H7 (cell line): ENCODE measurements at regions not wholly inside any gene's neighbourhood (a gene's known extent, or its start where the extent isn't known, plus 50 kb on each side); places are given as distances from the start of the nearest gene placed in this dataset.

Experiments
- DNase-seq: peaks from one replicate; pipeline ENCODE4 v3.0.0; 2012
- H3K27me3 ChIP-seq: 2 replicates; pipeline ENCODE4 v1.6.0; 2011; ENCODE audit warnings: mild to moderate bottlenecking, low read length; ENCODE audit not compliant: control insufficient read depth, insufficient read depth
- H3K36me3 ChIP-seq: replicated peaks from 2 replicates; pipeline ENCODE4 v1.5.1; 2011; ENCODE audit warnings: low read length; ENCODE audit not compliant: control insufficient read depth, insufficient read depth
- H3K4me3 ChIP-seq: 2 replicates; pipeline ENCODE4 v1.5.1; 2011; ENCODE audit warnings: low read depth, mild to moderate bottlenecking, control low read depth, low read length, moderate library complexity; ENCODE audit not compliant: insufficient read depth

DNA sequence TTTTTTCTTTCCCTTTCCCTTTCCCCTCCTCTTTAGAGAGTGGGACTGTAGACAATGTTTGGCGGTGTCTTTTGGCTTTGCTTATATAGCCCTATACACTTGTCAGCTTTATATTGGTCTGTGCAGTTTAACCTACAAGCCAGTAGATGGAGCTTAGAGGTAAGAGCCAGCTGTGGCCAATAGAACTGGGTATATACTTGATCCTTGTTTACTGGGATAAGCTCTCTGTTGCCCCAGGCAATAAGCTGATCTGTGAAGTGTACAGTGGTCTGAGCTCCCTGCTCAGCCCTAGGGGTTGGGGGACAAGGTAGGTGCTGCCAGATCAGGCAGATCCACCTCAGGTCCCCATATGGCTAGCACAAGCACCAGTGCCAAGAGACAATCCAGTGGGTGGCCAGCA, 434.1 kb downstream of the NOVA1 start:
- H3K4me3 ChIP-seq = no peak overlapping the region
- H3K36me3 ChIP-seq = no peaks in the 10 kb centered on the region
- no peaks in the 10 kb centered on the region for H3K27me3 ChIP-seq
- DNase-seq = peak; percentile 6

DNA sequence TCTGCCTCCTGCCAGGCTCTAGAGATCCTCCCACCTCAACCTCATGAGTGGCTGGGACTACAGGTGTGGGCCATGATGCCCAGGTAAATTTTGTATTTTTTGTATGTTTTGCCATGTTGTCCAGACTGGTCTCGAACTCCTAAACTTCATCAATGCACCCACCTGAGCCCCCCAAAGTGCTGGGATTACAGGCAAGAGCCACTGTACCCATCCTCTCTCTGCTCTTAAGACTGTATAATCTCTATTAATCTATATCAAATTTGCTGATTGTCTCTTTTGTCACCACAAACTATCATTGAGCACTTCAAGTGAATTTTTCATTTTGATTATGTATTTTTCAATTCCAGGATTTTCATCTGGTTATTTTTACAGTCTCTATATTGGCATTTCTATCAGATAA, 440.3 kb downstream of the NOVA1 start:
- Histone ChIP-seq H3K27me3 (no peaks in the 10 kb centered on the region), H3K4me3 (no peak overlapping the region), H3K36me3 (no peaks in the 10 kb centered on the region)
- no peak for DNase-seq

DNA sequence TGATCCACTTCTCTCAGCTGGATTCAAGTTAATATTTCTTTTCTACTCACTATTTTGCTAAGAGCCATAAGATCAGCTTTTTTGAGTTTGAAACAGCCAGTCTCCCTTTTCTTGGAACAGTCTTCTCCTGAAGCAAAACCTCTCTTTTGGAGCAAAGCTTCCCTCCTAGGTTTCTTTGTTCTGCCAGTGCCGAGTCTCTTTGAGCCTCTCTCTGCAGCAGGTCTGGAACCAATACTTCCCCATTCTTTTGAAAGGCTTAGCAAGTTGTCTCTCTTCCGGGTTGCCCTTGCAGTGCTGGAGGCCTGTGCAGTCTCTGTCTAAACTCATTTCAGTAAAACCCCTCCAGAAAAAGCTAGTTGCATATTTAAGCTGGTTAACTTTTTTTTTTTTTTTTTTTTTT, 454.8 kb downstream of the NOVA1 start:
- Histone ChIP-seq H3K36me3 (no peaks in the 10 kb centered on the region), H3K27me3 (no peaks in the 10 kb centered on the region), H3K4me3 (no peak overlapping the region)
- no peak for DNase-seq

GRCh38 chr14:26138764-26139445, 458.9 kb downstream of the NOVA1 start:
- no peak for DNase-seq

GRCh38 chr14:26137161-26137560, 460.7 kb downstream of the NOVA1 start:
- DNase-seq = no peak
- Histone ChIP-seq H3K36me3 (no peaks in the 10 kb centered on the region), H3K27me3 (no peaks in the 10 kb centered on the region), H3K4me3 (no peak overlapping the region)

More at GRCh38 chr14:26138764-26139445, 458.9 kb downstream of the NOVA1 start:
- no peaks in the 10 kb centered on the region for H3K27me3 ChIP-seq
- no peak overlapping the region for H3K4me3 ChIP-seq
- H3K36me3 ChIP-seq = no peaks in the 10 kb centered on the region

- Histone ChIP-seq H3K36me3 (no peaks in the 10 kb centered on the region), H3K4me3 (no peak overlapping the region)
- DNase-seq = no peak
Observed at GRCh38 chr14:26132061-26132645, 465.7 kb downstream of the NOVA1 start.

GRCh38 chr14:26130690-26131089, 467.1 kb downstream of the NOVA1 start:
- Histone ChIP-seq H3K27me3 (no peaks in the 10 kb centered on the region), H3K36me3 (no peaks in the 10 kb centered on the region), H3K4me3 (no peak overlapping the region)
- no peak for DNase-seq

More at GRCh38 chr14:26132061-26132645, 465.7 kb downstream of the NOVA1 start:
- H3K27me3 ChIP-seq = no peaks in the 10 kb centered on the region

- Histone ChIP-seq H3K36me3 (no peaks in the 10 kb centered on the region), H3K27me3 (no peaks in the 10 kb centered on the region), H3K4me3 (no peak overlapping the region)
- no peak for DNase-seq
Observed at GRCh38 chr14:26128931-26129671, 468.7 kb downstream of the NOVA1 start.

DNA sequence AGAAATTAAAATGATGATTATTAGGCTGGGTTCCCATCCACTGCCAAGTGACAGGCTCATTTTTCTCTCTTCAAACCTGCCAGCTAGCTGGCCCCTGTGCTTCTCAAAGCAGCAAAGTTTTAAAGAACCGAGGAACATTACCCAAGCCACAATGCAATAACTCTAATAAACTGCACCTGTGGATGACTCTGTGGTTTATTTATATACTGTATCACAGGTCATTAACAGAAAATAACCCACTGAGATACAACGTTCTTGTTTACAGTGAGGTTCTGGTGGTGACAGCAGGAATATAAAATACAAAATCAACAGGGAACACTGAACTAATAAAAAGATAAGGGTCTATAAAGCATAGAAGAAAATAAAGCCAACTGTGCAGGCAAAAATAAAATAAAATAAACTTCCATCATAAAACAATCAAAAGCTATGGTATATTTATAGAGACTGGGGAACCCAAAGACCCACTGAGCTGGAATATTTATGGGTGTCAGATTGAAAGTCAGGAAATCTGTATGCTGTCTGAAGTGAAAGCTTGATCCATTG, 472.9 kb downstream of the NOVA1 start:
- no peak overlapping the region for H3K4me3 ChIP-seq
- H3K36me3 ChIP-seq = no peaks in the 10 kb centered on the region
- DNase-seq = no peak
- no peaks in the 10 kb centered on the region for H3K27me3 ChIP-seq

- no peak for DNase-seq
- Histone ChIP-seq H3K27me3 (no peaks in the 10 kb centered on the region), H3K36me3 (no peaks in the 10 kb centered on the region)
Observed at GRCh38 chr14:26123459-26123858, 474.4 kb downstream of the NOVA1 start.

DNA sequence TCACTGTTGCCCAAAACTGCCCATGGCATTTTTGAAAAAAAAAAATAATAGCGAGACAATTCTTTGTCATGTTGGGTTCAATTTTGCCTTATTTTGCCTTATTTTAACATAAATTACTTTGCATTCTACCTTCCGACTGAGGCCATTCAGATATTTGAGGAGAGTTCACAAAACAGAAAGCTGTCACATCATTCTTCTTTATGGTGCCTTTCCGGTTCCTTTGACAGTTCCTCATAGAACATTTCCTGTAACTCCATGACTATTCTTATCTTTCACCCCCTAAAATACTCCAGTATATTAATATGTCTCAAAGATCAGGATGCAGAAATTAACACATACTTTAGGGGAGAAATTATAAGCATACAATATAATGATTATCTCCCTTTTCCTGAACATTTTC, 476.7 kb downstream of the NOVA1 start:
- Histone ChIP-seq H3K4me3 (no peak overlapping the region), H3K27me3 (no peaks in the 10 kb centered on the region), H3K36me3 (no peaks in the 10 kb centered on the region)
- no peak for DNase-seq

More at GRCh38 chr14:26123459-26123858, 474.4 kb downstream of the NOVA1 start:
- H3K4me3 ChIP-seq = no peak overlapping the region

- no peaks in the 10 kb centered on the region for H3K27me3 ChIP-seq
- no peak overlapping the region for H3K4me3 ChIP-seq
- peak; percentile 4 for DNase-seq
- no peaks in the 10 kb centered on the region for H3K36me3 ChIP-seq
Observed at GRCh38 chr14:26113911-26114640, 483.8 kb downstream of the NOVA1 start.

DNA sequence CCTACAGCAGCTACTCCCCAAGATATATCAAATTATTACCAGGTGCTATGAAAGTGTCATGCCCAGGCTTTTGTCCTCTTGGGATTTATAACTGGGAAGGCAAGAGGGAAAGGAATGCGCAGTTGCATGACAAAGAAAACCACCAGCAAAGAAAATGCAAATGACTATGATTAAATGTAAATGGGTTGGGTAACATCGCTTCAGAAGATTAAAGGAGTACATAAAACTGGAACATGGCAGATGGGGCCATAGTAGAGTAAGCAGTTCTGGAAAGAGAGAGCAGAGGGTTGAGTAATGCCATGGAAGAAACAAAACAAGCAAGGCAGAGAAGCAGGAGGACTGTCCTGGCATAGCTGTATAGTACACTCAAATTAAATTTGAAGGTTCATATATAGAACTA, 493.1 kb downstream of the NOVA1 start:
- no peaks in the 10 kb centered on the region for H3K36me3 ChIP-seq
- H3K27me3 ChIP-seq = no peaks in the 10 kb centered on the region
- peak; percentile 6 for DNase-seq
- H3K4me3 ChIP-seq = no peak overlapping the region

DNA sequence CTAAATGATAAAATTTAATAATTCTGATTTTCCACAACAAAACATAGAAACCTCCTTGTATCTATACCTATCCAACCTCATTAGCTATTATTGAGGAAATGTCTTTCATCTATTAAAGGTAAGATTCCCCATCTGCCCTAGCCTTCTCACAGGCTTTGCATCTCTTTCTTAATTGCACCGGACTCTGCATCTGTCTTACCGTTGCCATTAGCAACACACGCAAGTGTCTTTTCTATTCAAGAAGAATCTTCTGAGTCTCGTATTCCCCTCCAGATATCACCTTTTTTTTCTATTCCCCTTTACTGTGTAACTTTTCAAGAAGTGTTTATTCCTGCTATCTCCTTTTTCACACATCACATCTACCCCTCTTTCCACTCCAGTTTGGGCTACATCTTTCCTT, 500.0 kb downstream of the NOVA1 start:
- Histone ChIP-seq H3K4me3 (no peak overlapping the region), H3K36me3 (no peaks in the 10 kb centered on the region)
- no peak for DNase-seq

More for the DNA sequence above, 500.0 kb downstream of the NOVA1 start:
- no peaks in the 10 kb centered on the region for H3K27me3 ChIP-seq
